Epithelial cell of proximal tubule (primary cell): ENCODE measurements at regions not wholly inside any gene's neighbourhood (a gene's known extent, or its start where the extent isn't known, plus 50 kb on each side); places are given as distances from the start of the nearest gene placed in this dataset.

Experiments used
- DNase-seq: peaks from one replicate; pipeline ENCODE4 v3.0.0-alpha.2; 2011; ENCODE audit warnings: low read depth
- H3K4me3 ChIP-seq: 2 replicates; pipeline ENCODE4 v1.5.1; 2011; ENCODE audit warnings: low read depth, mild to moderate bottlenecking, low read length
- TF ChIP-seq, protein P1 (sequence below): conservative IDR thresholded peaks from 2 replicates; pipeline ENCODE4 v1.5.1; 2012; ENCODE audit warnings: low read depth, mild to moderate bottlenecking, low read length

GRCh38 chr22:49633010-49633324, 194.7 kb downstream of the BRD1 start:
- DNase-seq: no peak
- no peak overlapping the region for H3K4me3 ChIP-seq
- TF ChIP-seq, protein P1, sequence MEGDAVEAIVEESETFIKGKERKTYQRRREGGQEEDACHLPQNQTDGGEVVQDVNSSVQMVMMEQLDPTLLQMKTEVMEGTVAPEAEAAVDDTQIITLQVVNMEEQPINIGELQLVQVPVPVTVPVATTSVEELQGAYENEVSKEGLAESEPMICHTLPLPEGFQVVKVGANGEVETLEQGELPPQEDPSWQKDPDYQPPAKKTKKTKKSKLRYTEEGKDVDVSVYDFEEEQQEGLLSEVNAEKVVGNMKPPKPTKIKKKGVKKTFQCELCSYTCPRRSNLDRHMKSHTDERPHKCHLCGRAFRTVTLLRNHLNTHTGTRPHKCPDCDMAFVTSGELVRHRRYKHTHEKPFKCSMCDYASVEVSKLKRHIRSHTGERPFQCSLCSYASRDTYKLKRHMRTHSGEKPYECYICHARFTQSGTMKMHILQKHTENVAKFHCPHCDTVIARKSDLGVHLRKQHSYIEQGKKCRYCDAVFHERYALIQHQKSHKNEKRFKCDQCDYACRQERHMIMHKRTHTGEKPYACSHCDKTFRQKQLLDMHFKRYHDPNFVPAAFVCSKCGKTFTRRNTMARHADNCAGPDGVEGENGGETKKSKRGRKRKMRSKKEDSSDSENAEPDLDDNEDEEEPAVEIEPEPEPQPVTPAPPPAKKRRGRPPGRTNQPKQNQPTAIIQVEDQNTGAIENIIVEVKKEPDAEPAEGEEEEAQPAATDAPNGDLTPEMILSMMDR: no peak

- TF ChIP-seq, protein P1: peak; percentile 86
- peak overlapping the region; percentile 40 for H3K4me3 ChIP-seq
- peak; percentile 2 for DNase-seq
Observed at GRCh38 chr22:49632199-49633009, 195.3 kb downstream of the BRD1 start.

GRCh38 chr22:49630448-49630946, 197.2 kb downstream of the BRD1 start:
- no peak for DNase-seq
- TF ChIP-seq, protein P1: no peak
- no peak overlapping the region for H3K4me3 ChIP-seq

DNA sequence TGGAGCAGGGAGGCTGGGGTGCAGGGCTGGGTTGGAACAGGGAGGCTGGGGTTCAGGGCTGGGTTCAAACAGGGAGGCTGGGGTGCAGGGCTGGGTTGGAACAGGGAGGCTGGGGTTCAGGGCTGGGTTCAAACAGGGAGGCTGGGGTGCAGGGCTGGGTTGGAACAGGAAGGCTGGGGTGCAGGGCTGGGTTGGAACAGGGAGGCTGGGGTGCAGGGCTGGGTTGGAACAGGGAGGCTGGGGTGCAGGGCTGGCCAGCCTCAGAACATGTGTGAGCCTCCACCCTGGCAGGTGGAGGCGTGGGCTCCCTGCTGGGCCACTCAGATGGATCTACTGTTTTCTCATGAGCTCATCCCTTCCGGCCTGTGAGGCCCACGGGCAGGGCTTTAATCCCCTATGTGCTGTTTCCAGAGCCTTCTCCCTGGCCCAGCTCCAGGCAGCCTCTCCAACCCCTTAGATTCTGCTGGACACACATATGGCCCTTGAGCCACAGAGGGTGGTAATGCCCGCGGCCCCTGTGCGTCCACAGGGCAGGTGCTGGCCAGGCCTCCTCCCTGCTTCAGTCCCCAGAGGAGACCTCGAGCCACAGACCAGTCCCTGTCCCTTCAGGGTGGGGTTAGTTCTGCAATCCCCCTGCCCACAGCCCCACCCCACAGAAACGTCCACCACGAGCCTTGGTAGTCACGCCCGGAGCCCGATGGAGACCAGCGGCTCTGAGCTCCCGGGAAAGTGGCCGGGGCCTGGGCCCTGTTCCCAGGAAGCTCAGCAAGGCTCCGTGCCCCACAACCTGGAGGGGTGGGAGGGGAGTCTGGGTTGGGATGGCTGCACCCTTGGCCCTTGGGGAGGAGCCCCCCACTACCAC, 197.9 kb downstream of the BRD1 start:
- H3K4me3 ChIP-seq: no peak overlapping the region
- TF ChIP-seq, protein P1: no peak
- DNase-seq: no peak

GRCh38 chr22:49629261-49629570, 198.5 kb downstream of the BRD1 start:
- TF ChIP-seq, protein P1: no peak
- no peak for DNase-seq
- H3K4me3 ChIP-seq: no peak overlapping the region

- TF ChIP-seq, protein P1: no peak
- no peak overlapping the region for H3K4me3 ChIP-seq
- no peak for DNase-seq
Observed at GRCh38 chr22:49628391-49629260, 199.0 kb downstream of the BRD1 start.
